ENCODE measurements at regions not wholly inside any gene's neighbourhood (a gene's known extent, or its start where the extent isn't known, plus 50 kb on each side); places are given as distances from the start of the nearest gene placed in this dataset.

GRCh38 chr13:22647156-22647850 lies 533.5 kb upstream of the SGCG start:
- H3K27me3 Mint-ChIP-seq (ENCODE audit: insufficient read depth, low read depth, poor library complexity), result peaks cover 7% of the 10 kb centered on the region
- no peak overlapping the region for H3K27ac ChIP-seq (ENCODE audit: low read depth)
- ATAC-seq (no peak), DNase-seq (ENCODE audit: low spot score) (no peak)
- H3K4me2 ChIP-seq, result no peak overlapping the region
- H3K36me3 ChIP-seq (ENCODE audit: insufficient read depth), result no peaks in the 10 kb centered on the region
- TF ChIP-seq ETS1 (IDR thresholded peaks at IDR 0.05) (no peak), EZH2phosphoT487 (IDR thresholded peaks at IDR 0.05; ENCODE audit: unreplicated experiment) (no peak), NANOG (IDR thresholded peaks at IDR 0.05; ENCODE audit: borderline replicate concordance) (no peak), EZH2 (IDR thresholded peaks at IDR 0.05; ENCODE audit: low read depth, unreplicated experiment) (no peak), CTCF (conservative IDR thresholded peaks at IDR 0.05; ENCODE audit: low read depth in 2 of 2) (no peak), JUNB (IDR thresholded peaks at IDR 0.05; ENCODE audit: unreplicated experiment) (no peak), CREB1 (CRISPR knock-in tag; IDR thresholded peaks at IDR 0.05; ENCODE audit: low read depth) (no peak), POLR2AphosphoS5 (IDR thresholded peaks at IDR 0.05; ENCODE audit: low read depth) (no peak), REST (IDR thresholded peaks at IDR 0.05; ENCODE audit: unreplicated experiment) (no peak), STAT1 (IDR thresholded peaks at IDR 0.05; ENCODE audit: unreplicated experiment) (no peak), ZNF331 (CRISPR knock-in tag; IDR thresholded peaks at IDR 0.05; ENCODE audit: low read depth) (no peak), ZNF462 (CRISPR knock-in tag; IDR thresholded peaks at IDR 0.05) (no peak), ZNF114 (CRISPR knock-in tag; IDR thresholded peaks at IDR 0.05) (no peak)
- H3F3A ChIP-seq (replicated peaks; ENCODE audit: low read depth), result no peaks in the 10 kb centered on the region
- H2AFZ ChIP-seq, result no peak overlapping the region
- no peaks in the 10 kb centered on the region for H3K27me3 ChIP-seq (ENCODE audit: insufficient read depth)
- no peak overlapping the region for H3K4me3 Mint-ChIP-seq
- no peaks in the 10 kb centered on the region; the same call in 2 of the 3 replicates for H3K9me3 Mint-ChIP-seq
- H4K20me1 ChIP-seq (replicated peaks; ENCODE audit: insufficient read depth), result no peaks in the 10 kb centered on the region
- H3K27ac Mint-ChIP-seq, result no peak overlapping the region
- peaks cover 3% of the 10 kb centered on the region for H3K4me1 Mint-ChIP-seq
- no peak overlapping the region for H3K4me3 ChIP-seq
- H3K9me2 ChIP-seq (ENCODE audit: insufficient read depth), result no peaks in the 10 kb centered on the region; the same call in 1 of the 2 replicates
- no peaks in the 10 kb centered on the region for H3K79me2 ChIP-seq (replicated peaks; ENCODE audit: insufficient read depth)
- no peaks in the 10 kb centered on the region for H3K36me3 Mint-ChIP-seq (ENCODE audit: low read depth)
- no peaks in the 10 kb centered on the region for H3K4me1 ChIP-seq (ENCODE audit: insufficient read depth)

All from GM23338 (cell line).